OCI-LY1 (cell line): ENCODE measurements at regions not wholly inside any gene's neighbourhood (a gene's known extent, or its start where the extent isn't known, plus 50 kb on each side); places are given as distances from the start of the nearest gene placed in this dataset.

ENCODE experiments used
- H2AFZ ChIP-seq: fragments of 200-600 bp; sonication (generic), shearing (Covaris generic); 2 replicates; pipeline ENCODE4 v1.6.0; 2014; ENCODE audit warnings: antibody characterized with exemption, mild to moderate bottlenecking, low read length
- H3F3A ChIP-seq: fragments of 200-600 bp; sonication (generic), shearing (Covaris generic); 2 replicates; pipeline ENCODE4 v1.6.0; 2014; ENCODE audit warnings: mild to moderate bottlenecking, antibody characterized with exemption, low read length, moderate library complexity; ENCODE audit not compliant: insufficient read depth
- H3K27ac ChIP-seq: fragments of 200-600 bp; sonication (generic); 2 replicates; pipeline ENCODE4 v1.5.1; 2014; ENCODE audit warnings: low read length, mixed run types, mild to moderate bottlenecking, low read depth; ENCODE audit not compliant: poor library complexity, severe bottlenecking
- H3K27me3 ChIP-seq: fragments of 200-600 bp; sonication (generic); 2 replicates; pipeline ENCODE4 v1.6.0; 2014; ENCODE audit warnings: antibody characterized with exemption, mild to moderate bottlenecking, low read length, moderate library complexity; ENCODE audit not compliant: insufficient read depth
- H3K36me3 ChIP-seq: fragments of 200-600 bp; sonication (generic); 2 replicates; pipeline ENCODE4 v1.6.1; 2014; ENCODE audit warnings: mild to moderate bottlenecking, antibody characterized with exemption, low read length, moderate library complexity, mixed read lengths; ENCODE audit not compliant: insufficient read depth
- H3K4me1 ChIP-seq: fragments of 200-600 bp; sonication (generic); 2 replicates; pipeline ENCODE4 v1.5.1; 2014; ENCODE audit warnings: mild to moderate bottlenecking, low read length, moderate library complexity; ENCODE audit not compliant: insufficient read depth, severe bottlenecking
- H3K4me2 ChIP-seq: fragments of 200-600 bp; sonication (generic), shearing (Covaris generic); 2 replicates; pipeline ENCODE4 v1.6.1; 2014; ENCODE audit warnings: low read length
- H3K4me3 ChIP-seq: fragments of 200-600 bp; sonication (generic); 2 replicates; pipeline ENCODE4 v1.5.1; 2014; ENCODE audit warnings: low read length, low read depth, mild to moderate bottlenecking, mixed read lengths; ENCODE audit not compliant: poor library complexity, severe bottlenecking
- H3K79me2 ChIP-seq: fragments of 200-600 bp; shearing (Covaris generic); 2 replicates; pipeline ENCODE4 v1.6.1; 2016; ENCODE audit warnings: mixed run types, low read length, mixed read lengths; ENCODE audit not compliant: insufficient read depth
- H3K9ac ChIP-seq: fragments of 200-600 bp; sonication (generic), shearing (Covaris generic); 2 replicates; pipeline ENCODE4 v1.6.1; 2014; ENCODE audit warnings: mild to moderate bottlenecking, low read length, mixed read lengths
- H3K9me2 ChIP-seq: fragments of 200-600 bp; sonication (generic), shearing (Covaris generic); 2 replicates; pipeline ENCODE4 v1.6.1; 2014; ENCODE audit warnings: low read depth, mild to moderate bottlenecking, low read length, mixed read lengths
- H3K9me3 ChIP-seq: fragments of 200-600 bp; shearing (Covaris generic); 2 replicates; pipeline ENCODE4 v1.6.1; 2014; ENCODE audit warnings: low read length, mixed read lengths
- H4K20me1 ChIP-seq: fragments of 200-600 bp; sonication (generic), shearing (Covaris generic); 2 replicates; pipeline ENCODE4 v1.6.0; 2016; ENCODE audit warnings: mild to moderate bottlenecking, low read length; ENCODE audit not compliant: insufficient read depth
- EZH2 ChIP-seq: fragments of 200-600 bp; sonication (generic), shearing (Covaris generic); IDR thresholded peaks from 2 replicates; pipeline ENCODE4 v1.8.0; 2017; ENCODE audit warnings: borderline replicate concordance, mixed run types, mild to moderate bottlenecking, antibody characterized with exemption, low read length, moderate library complexity, mixed read lengths
- TF ChIP-seq, protein P1 (sequence below): fragments of 200-600 bp; sonication (generic), shearing (Covaris generic); IDR thresholded peaks from 2 replicates; pipeline ENCODE4 v1.5.1; 2017; ENCODE audit warnings: mild to moderate bottlenecking, antibody characterized with exemption, low read length, moderate library complexity, mixed read lengths

DNA sequence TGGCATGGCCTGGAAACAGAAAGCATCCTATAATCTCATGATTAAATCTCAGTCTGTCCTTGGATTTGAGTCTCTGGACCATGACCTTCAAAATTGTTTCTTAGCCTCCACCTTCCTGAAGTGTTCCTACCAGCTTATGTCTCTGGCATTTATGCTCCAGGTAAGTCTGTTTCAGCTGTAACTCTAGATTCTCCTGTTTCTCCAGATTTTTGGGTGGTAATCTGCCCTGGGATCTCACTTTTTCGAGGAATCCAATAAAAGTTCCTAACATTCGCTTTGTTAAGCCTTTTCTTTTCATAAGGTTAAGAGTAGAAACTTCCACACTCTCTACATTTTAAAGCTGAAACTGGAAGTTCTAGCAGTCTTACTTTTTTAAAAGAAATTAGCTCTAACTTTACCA is 318.5 kb downstream of the C6orf118 start:
- no peak overlapping the region for H3K4me2 ChIP-seq
- no peaks in the 10 kb centered on the region for H3K4me1 ChIP-seq
- H2AFZ ChIP-seq = no peak overlapping the region
- no peaks in the 10 kb centered on the region for H3K9me2 ChIP-seq
- H3K79me2 ChIP-seq = no peaks in the 10 kb centered on the region
- no peaks in the 10 kb centered on the region for H4K20me1 ChIP-seq
- no peak overlapping the region for H3K4me3 ChIP-seq
- no peaks in the 10 kb centered on the region for H3K9me3 ChIP-seq
- no peaks in the 10 kb centered on the region for H3F3A ChIP-seq
- no peaks in the 10 kb centered on the region for H3K36me3 ChIP-seq
- no peak for TF ChIP-seq EZH2
- TF ChIP-seq, protein P1, sequence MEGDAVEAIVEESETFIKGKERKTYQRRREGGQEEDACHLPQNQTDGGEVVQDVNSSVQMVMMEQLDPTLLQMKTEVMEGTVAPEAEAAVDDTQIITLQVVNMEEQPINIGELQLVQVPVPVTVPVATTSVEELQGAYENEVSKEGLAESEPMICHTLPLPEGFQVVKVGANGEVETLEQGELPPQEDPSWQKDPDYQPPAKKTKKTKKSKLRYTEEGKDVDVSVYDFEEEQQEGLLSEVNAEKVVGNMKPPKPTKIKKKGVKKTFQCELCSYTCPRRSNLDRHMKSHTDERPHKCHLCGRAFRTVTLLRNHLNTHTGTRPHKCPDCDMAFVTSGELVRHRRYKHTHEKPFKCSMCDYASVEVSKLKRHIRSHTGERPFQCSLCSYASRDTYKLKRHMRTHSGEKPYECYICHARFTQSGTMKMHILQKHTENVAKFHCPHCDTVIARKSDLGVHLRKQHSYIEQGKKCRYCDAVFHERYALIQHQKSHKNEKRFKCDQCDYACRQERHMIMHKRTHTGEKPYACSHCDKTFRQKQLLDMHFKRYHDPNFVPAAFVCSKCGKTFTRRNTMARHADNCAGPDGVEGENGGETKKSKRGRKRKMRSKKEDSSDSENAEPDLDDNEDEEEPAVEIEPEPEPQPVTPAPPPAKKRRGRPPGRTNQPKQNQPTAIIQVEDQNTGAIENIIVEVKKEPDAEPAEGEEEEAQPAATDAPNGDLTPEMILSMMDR = no peak
- no peaks in the 10 kb centered on the region for H3K27me3 ChIP-seq
- no peak overlapping the region for H3K9ac ChIP-seq
- no peak overlapping the region for H3K27ac ChIP-seq

DNA sequence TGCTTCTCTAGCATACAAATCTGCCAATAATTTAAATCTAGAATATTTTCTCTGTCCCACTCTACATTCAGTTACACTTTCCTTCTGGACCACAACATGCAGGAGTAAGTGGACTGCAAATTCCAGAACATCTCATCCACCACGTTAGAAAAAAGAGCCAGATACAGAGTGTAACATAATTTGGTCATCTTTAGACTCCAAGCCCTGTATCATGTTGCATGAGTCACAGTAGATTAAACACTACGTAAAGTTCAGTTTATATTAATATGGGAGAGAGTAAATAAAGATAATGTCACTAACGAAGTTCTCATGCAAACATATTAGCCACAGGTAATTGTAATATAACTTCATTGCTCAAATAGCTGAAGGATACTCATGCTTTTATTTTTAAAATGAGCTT is 327.0 kb downstream of the C6orf118 start:
- Histone ChIP-seq H3K79me2 (no peaks in the 10 kb centered on the region), H3K9me3 (no peaks in the 10 kb centered on the region), H3K9ac (no peak overlapping the region), H4K20me1 (no peaks in the 10 kb centered on the region), H3K4me2 (no peak overlapping the region), H3F3A (no peaks in the 10 kb centered on the region), H3K4me1 (no peaks in the 10 kb centered on the region), H3K36me3 (no peaks in the 10 kb centered on the region), H3K9me2 (no peaks in the 10 kb centered on the region), H3K27me3 (no peaks in the 10 kb centered on the region), H2AFZ (no peak overlapping the region), H3K4me3 (no peak overlapping the region), H3K27ac (no peak overlapping the region)
- no peak for TF ChIP-seq EZH2
- TF ChIP-seq, protein P1 = no peak

DNA sequence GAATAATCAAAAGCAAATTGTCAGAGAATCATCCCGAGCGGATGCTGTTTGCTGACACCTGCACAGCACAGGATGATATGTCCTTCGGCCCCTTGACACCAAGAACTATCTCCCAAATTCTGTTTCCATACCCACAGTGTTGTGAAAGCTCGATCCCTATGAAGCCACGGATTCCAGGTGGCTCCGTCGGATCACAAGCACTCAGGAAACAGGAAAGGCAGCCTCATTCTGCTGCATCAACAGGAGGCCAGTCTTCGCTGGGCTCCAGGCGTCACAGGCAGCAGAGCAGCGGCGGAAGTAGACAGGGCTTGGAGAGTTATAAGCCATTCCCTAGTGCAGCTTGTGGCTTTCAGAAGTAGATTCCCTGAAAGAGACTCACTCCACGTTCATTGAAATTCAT is 342.3 kb downstream of the C6orf118 start:
- Histone ChIP-seq H3K27me3 (no peaks in the 10 kb centered on the region), H3K9ac (no peak overlapping the region), H3K4me1 (no peaks in the 10 kb centered on the region), H2AFZ (no peak overlapping the region), H3K36me3 (no peaks in the 10 kb centered on the region), H3K9me2 (no peaks in the 10 kb centered on the region), H3F3A (no peaks in the 10 kb centered on the region), H3K4me2 (no peak overlapping the region), H3K9me3 (no peaks in the 10 kb centered on the region), H3K79me2 (no peaks in the 10 kb centered on the region), H4K20me1 (no peaks in the 10 kb centered on the region), H3K4me3 (no peak overlapping the region), H3K27ac (no peak overlapping the region)
- TF ChIP-seq, protein P1 = no peak
- TF ChIP-seq EZH2 = no peak
